Naive thymus-derived CD4-positive, alpha-beta T cell (primary cell): ENCODE measurements at regions not wholly inside any gene's neighbourhood (a gene's known extent, or its start where the extent isn't known, plus 50 kb on each side); places are given as distances from the start of the nearest gene placed in this dataset.

Experiments used
- ATAC-seq: fragments of 150-1000 bp; cut with Tn5 transposase; 2 replicates; pipeline ENCODE4 v1.10.0; 2021; ENCODE audit warnings: mild to moderate bottlenecking, moderate library complexity
- CTCF ChIA-PET: fragments of 350-600 bp; sonication (Branson Sonifier 250); formaldehyde crosslinking; loops from one replicate; lab custom pipeline; 2021; ENCODE audit warnings: antibody characterized with exemption; lab: Charles Lee
- POLR2A ChIA-PET: fragments of 350-600 bp; sonication (Branson Sonifier 250); formaldehyde crosslinking; loops from one replicate; lab custom pipeline; 2021; ENCODE audit warnings: antibody characterized with exemption, inconsistent platforms; lab: Charles Lee
- DNase-seq, 9 donors: peaks; one replicate each; pipeline versions ENCODE4 v3.0.0 to v3.0.0-alpha.2; 2020 to 2022; ENCODE audit warnings: mixed read lengths in 1 of 9
- H3K27ac ChIP-seq: one replicate; pipeline ENCODE4 v1.7.0; 2013; ENCODE audit warnings: mild to moderate bottlenecking, low read depth, low read length, moderate library complexity
- H3K27me3 ChIP-seq, 2 donors: one replicate each; pipeline ENCODE4 v1.7.0; 2013; ENCODE audit warnings: low read length in 2 of 2, mild to moderate bottlenecking in 2 of 2, moderate library complexity in 2 of 2; ENCODE audit not compliant: control insufficient read depth in 2 of 2, insufficient read depth in 2 of 2
- H3K36me3 ChIP-seq, 3 experiments: 1 replicate in 2 of 3; 2 replicates in 1 of 3; pipeline ENCODE4 v1.7.0; 2013; ENCODE audit warnings: low read length in 3 of 3, mild to moderate bottlenecking in 3 of 3, moderate library complexity in 1 of 3; ENCODE audit not compliant: insufficient read depth in 3 of 3, control insufficient read depth in 2 of 3
- H3K4me1 ChIP-seq, 2 donors: one replicate each; pipeline ENCODE4 v1.7.0; 2013; ENCODE audit warnings: low read length in 2 of 2, mild to moderate bottlenecking in 2 of 2, moderate library complexity in 1 of 2; ENCODE audit not compliant: control insufficient read depth in 2 of 2, insufficient read depth in 2 of 2
- H3K4me3 ChIP-seq: 2 replicates; pipeline ENCODE4 v1.7.0; 2013; ENCODE audit warnings: mild to moderate bottlenecking, low read length
- H3K9me3 ChIP-seq, 3 experiments: 1 replicate in 2 of 3; 2 replicates in 1 of 3; pipeline ENCODE4 v1.7.0; 2013; ENCODE audit warnings: low read length in 3 of 3; ENCODE audit not compliant: control insufficient read depth in 2 of 3
- H3K27ac Mint-ChIP-seq, 9 donors: one replicate each; pipeline ENCODE4 v1.8.0; 2020 to 2022; ENCODE audit warnings: mixed read lengths in 9 of 9, mild to moderate bottlenecking in 8 of 9, moderate library complexity in 5 of 9, inconsistent platforms in 2 of 9
- H3K27me3 Mint-ChIP-seq, 5 donors: one replicate each; pipeline ENCODE4 v1.8.0; 2021 to 2022; ENCODE audit warnings: mixed read lengths in 5 of 5, mild to moderate bottlenecking in 1 of 5
- H3K36me3 Mint-ChIP-seq, 5 donors: one replicate each; pipeline ENCODE4 v1.8.0; 2020 to 2022; ENCODE audit warnings: mixed read lengths in 5 of 5, mild to moderate bottlenecking in 3 of 5, inconsistent platforms in 1 of 5
- H3K4me1 Mint-ChIP-seq, 7 donors: one replicate each; pipeline ENCODE4 v1.8.0; 2020 to 2022; ENCODE audit warnings: mixed read lengths in 7 of 7, mild to moderate bottlenecking in 3 of 7, inconsistent platforms in 1 of 7
- H3K4me3 Mint-ChIP-seq, 10 donors: one replicate each; pipeline ENCODE4 v1.8.0; 2020 to 2022; ENCODE audit warnings: mild to moderate bottlenecking in 10 of 10, mixed read lengths in 10 of 10, moderate library complexity in 6 of 10, inconsistent platforms in 2 of 10
- H3K9me3 Mint-ChIP-seq, 11 donors: one replicate each; pipeline ENCODE4 v1.8.0; 2020 to 2022; ENCODE audit warnings: mixed read lengths in 11 of 11, mild to moderate bottlenecking in 4 of 11, inconsistent platforms in 1 of 11, moderate library complexity in 1 of 11
- intact Hi-C, 2 donors: fragments of 100-400 bp; cut with micrococcal nuclease; formaldehyde crosslinking; loops; one replicate each; pipeline ENCODE4 v1.15.1; 2023

DNA sequence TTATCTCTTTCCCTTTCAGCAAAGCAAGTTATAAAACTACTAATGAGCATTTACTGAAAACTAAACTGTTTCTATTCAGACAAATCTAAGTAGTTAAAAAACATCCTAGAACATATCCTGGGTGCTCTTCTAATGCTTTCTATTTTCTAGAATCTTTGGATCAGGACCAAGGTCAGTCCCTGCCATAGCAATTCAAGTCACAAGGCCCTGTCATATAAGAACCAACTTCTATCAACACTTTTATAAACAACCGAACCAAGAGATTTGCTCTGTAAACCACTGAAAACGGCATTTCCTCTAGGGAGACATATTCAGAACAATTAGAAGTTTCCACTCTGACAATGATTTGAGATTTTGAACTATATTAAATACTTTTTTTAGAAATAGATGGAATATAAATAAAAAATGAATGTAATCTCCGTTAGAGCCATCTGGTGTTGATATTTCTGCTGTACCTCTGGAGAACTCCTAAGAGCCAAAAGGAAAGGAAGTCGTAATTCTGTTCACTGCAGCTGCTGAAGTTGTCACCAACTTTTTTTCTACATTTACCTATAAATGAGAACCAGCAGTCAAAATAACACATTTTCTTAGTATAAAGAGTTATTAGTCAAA lies 51.4 kb upstream of the LGSN start:
- Histone ChIP-seq H3K4me3 (no peak overlapping the region), H3K9me3 (no peaks in the 10 kb centered on the region), H3K4me1 (no peaks in the 10 kb centered on the region), H3K27me3 (no peaks in the 10 kb centered on the region), H3K27ac (no peak overlapping the region), H3K36me3 (no peaks in the 10 kb centered on the region)
- Mint-ChIP-seq H3K9me3 (peaks cover 0 to 10% (median 3%) of the 10 kb centered on the region in 11 donors), H3K27ac (no peak overlapping the region), H3K4me3 (no peak overlapping the region), H3K4me1 (no peaks in the 10 kb centered on the region), H3K36me3 (no peaks in the 10 kb centered on the region), H3K27me3 (peaks cover under 1 to 9% (median 5%) of the 10 kb centered on the region in 5 donors)
- DNase-seq, result no peak
- POLR2A ChIA-PET, result no interaction called here
- no peak for ATAC-seq
- intact Hi-C loops, result no loop called here
- CTCF ChIA-PET, result no interaction called here

DNA sequence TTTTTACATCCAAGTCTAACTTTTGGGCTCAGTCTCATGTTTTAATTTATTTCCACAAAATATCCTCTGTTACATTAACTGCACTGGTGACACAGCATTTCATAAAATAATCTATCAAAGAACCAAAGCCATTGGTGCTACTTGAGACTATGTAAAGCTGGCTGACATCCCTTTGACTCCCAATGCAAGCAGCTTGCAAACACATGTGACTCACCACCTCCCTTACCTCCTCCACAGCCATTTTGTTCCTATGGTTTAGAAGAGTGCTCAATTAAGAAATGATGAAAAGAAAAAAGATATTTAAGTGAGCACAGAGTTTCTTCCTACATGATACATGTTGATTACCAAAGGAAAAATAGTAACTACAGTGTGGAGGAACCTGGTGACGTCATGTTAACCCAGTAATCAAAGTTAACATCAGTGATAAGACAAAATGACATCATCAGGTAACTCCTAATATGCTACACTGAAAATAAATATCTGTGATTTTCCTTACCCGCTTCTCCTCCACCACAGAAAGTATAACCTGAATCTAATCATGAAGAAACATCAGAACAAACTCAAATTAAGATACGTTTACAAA lies 53.3 kb upstream of the LGSN start:
- DNase-seq, result no peak
- ATAC-seq, result no peak
- Histone ChIP-seq H3K4me1 (no peaks in the 10 kb centered on the region), H3K4me3 (no peak overlapping the region), H3K27me3 (no peaks in the 10 kb centered on the region), H3K9me3 (no peaks in the 10 kb centered on the region), H3K36me3 (no peaks in the 10 kb centered on the region), H3K27ac (no peak overlapping the region)
- no peaks in the 10 kb centered on the region for H3K36me3 Mint-ChIP-seq
- H3K4me1 Mint-ChIP-seq, result no peaks in the 10 kb centered on the region
- ChIA-PET POLR2A (no interaction called here), CTCF (no interaction called here)
- H3K4me3 Mint-ChIP-seq, result no peak overlapping the region
- peaks cover 0 to 9% (median 5%) of the 10 kb centered on the region in 5 donors for H3K27me3 Mint-ChIP-seq
- intact Hi-C loops, result no loop called here
- peaks cover 0 to 10% (median 4%) of the 10 kb centered on the region in 11 donors for H3K9me3 Mint-ChIP-seq
- H3K27ac Mint-ChIP-seq, result no peak overlapping the region

- Histone ChIP-seq H3K4me3 (no peak overlapping the region), H3K9me3 (no peaks in the 10 kb centered on the region), H3K36me3 (no peaks in the 10 kb centered on the region), H3K27ac (no peak overlapping the region), H3K27me3 (no peaks in the 10 kb centered on the region), H3K4me1 (no peaks in the 10 kb centered on the region)
- no peak overlapping the region for H3K27ac Mint-ChIP-seq
- ChIA-PET POLR2A (no interaction called here), CTCF (no interaction called here)
- H3K4me3 Mint-ChIP-seq, result no peak overlapping the region
- H3K36me3 Mint-ChIP-seq, result no peaks in the 10 kb centered on the region
- DNase-seq (no peak), ATAC-seq (no peak)
- H3K9me3 Mint-ChIP-seq, result peaks cover 0 to 4% (median 3%) of the 10 kb centered on the region in 11 donors
- intact Hi-C loops, result no loop called here
- H3K4me1 Mint-ChIP-seq, result no peaks in the 10 kb centered on the region
- H3K27me3 Mint-ChIP-seq, result peaks cover 0 to 7% (median 5%) of the 10 kb centered on the region in 5 donors
These were observed 69.5 kb upstream of the LGSN start for GRCh38 chr6:63389191-63389844.

DNA sequence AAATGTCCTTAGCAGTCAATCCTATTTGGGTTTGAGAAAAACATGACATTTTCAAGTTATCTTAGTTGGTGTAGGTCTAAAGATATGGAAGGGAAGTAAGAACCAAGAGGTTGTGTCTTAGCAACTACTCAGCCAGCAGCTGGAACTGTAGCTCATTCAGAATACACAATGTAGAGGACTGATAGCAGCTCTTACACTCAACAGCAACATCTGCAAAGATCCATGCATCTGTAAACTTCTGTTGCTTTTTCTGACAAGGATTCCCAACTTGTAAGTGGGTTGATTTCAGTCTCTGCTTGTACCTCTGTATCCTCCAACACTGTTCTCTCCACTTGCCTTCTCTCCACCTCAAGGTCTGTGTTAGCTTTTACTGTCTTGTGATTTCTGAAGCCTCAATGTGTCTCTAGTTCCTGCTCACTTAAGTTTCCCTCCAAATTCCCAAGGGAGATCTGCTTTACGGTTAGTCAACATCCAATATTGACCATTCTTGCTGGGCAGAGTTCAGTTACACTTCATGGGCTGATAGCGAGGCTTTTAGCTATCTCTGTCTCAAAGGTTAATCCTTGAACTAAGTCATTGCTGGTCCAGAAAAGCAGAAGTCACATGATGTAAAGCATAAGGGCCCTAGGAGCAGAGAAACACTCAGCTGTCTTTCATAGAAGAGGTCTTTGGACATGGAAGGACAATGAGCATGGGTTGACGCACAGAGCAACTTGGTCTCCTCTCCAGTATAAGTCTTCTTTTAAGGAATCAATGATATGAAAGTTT lies 71.6 kb upstream of the LGSN start:
- ATAC-seq, result no peak
- POLR2A ChIA-PET, result no interaction called here

DNA sequence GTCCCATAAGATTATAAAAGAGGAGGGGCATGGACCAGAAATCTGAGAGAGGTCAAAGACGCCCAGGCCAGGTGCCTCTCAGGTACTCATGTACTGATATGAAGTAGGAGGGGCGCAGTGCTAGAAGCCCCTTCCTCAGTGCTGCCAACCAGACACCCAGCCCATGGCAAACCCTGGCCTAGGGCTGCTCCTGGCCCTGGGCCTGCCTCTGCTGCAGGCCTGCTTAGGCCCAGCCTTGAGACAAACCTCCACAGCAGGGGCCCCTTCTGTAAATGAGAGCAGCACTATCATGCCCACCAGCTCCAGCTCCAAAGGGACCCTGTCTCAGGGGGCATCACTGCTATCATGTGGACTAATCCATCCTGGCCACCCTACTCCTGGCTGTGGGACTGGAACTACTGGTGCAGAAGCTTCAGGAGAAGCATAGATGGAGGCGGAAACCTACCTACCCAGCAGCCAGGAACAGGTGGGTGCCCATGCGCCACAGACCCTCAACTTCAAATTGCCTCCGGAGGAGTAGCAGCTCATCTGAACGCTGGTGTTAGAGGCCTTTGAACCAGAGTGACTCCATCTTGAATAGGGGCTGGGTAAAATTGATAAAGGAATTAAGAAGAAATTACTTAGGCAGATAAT lies 72.4 kb upstream of the LGSN start:
- Histone ChIP-seq H3K4me3 (no peak overlapping the region), H3K4me1 (no peaks in the 10 kb centered on the region), H3K36me3 (no peaks in the 10 kb centered on the region), H3K9me3 (no peaks in the 10 kb centered on the region), H3K27ac (no peak overlapping the region), H3K27me3 (no peaks in the 10 kb centered on the region)
- POLR2A ChIA-PET, result no interaction called here
- DNase-seq (no peak), ATAC-seq (no peak)
- Mint-ChIP-seq H3K9me3 (peaks cover 0 to 6% (median 3%) of the 10 kb centered on the region in 11 donors), H3K4me1 (no peaks in the 10 kb centered on the region), H3K27ac (no peak overlapping the region), H3K36me3 (no peaks in the 10 kb centered on the region), H3K27me3 (peaks cover 0 to 20% (median 3%) of the 10 kb centered on the region in 5 donors), H3K4me3 (no peak overlapping the region)
- CTCF ChIA-PET, result no interaction called here
- intact Hi-C loops, result no loop called here

More for the DNA sequence above, 71.6 kb upstream of the LGSN start:
- Histone ChIP-seq H3K4me3 (no peak overlapping the region), H3K9me3 (no peaks in the 10 kb centered on the region), H3K4me1 (no peaks in the 10 kb centered on the region), H3K27ac (no peak overlapping the region), H3K36me3 (no peaks in the 10 kb centered on the region), H3K27me3 (no peaks in the 10 kb centered on the region)
- intact Hi-C loops, result no loop called here
- no peak overlapping the region for H3K4me3 Mint-ChIP-seq
- CTCF ChIA-PET, result no interaction called here
- no peaks in the 10 kb centered on the region for H3K4me1 Mint-ChIP-seq
- peaks cover 0 to 21% (median 4%) of the 10 kb centered on the region in 5 donors for H3K27me3 Mint-ChIP-seq
- H3K9me3 Mint-ChIP-seq, result peaks cover 0 to 6% (median 3%) of the 10 kb centered on the region in 11 donors
- no peaks in the 10 kb centered on the region for H3K36me3 Mint-ChIP-seq
- no peak for DNase-seq
- H3K27ac Mint-ChIP-seq, result no peak overlapping the region

- no peaks in the 10 kb centered on the region for H3K4me1 Mint-ChIP-seq
- no peak overlapping the region for H3K27ac Mint-ChIP-seq
- peaks cover 0 to 6% (median 3%) of the 10 kb centered on the region in 11 donors for H3K9me3 Mint-ChIP-seq
- no peaks in the 10 kb centered on the region for H3K4me1 ChIP-seq
- no peak overlapping the region for H3K27ac ChIP-seq
- H3K9me3 ChIP-seq, result no peaks in the 10 kb centered on the region
- ChIA-PET CTCF (no interaction called here), POLR2A (no interaction called here)
- no peak overlapping the region for H3K4me3 ChIP-seq
- DNase-seq (no peak), ATAC-seq (no peak)
- H3K27me3 ChIP-seq, result no peaks in the 10 kb centered on the region
- H3K36me3 ChIP-seq, result no peaks in the 10 kb centered on the region
- H3K27me3 Mint-ChIP-seq, result peaks cover 0 to 21% (median 0%) of the 10 kb centered on the region in 5 donors
- H3K4me3 Mint-ChIP-seq, result no peak overlapping the region
- H3K36me3 Mint-ChIP-seq, result no peaks in the 10 kb centered on the region
- intact Hi-C loops, result no loop called here
These were observed 75.0 kb upstream of the LGSN start for GRCh38 chr6:63394656-63395308.
